OCI-LY1 (cell line): ENCODE measurements at regions not wholly inside any gene's neighbourhood (a gene's known extent, or its start where the extent isn't known, plus 50 kb on each side); places are given as distances from the start of the nearest gene placed in this dataset.

Source experiments
- EZH2 ChIP-seq: fragments of 200-600 bp; sonication (generic), shearing (Covaris generic); IDR thresholded peaks from 2 replicates; pipeline ENCODE4 v1.8.0; 2017; ENCODE audit warnings: borderline replicate concordance, mixed run types, mild to moderate bottlenecking, antibody characterized with exemption, low read length, moderate library complexity, mixed read lengths
- TF ChIP-seq, protein P1 (sequence below): fragments of 200-600 bp; sonication (generic), shearing (Covaris generic); IDR thresholded peaks from 2 replicates; pipeline ENCODE4 v1.5.1; 2017; ENCODE audit warnings: mild to moderate bottlenecking, antibody characterized with exemption, low read length, moderate library complexity, mixed read lengths

DNA sequence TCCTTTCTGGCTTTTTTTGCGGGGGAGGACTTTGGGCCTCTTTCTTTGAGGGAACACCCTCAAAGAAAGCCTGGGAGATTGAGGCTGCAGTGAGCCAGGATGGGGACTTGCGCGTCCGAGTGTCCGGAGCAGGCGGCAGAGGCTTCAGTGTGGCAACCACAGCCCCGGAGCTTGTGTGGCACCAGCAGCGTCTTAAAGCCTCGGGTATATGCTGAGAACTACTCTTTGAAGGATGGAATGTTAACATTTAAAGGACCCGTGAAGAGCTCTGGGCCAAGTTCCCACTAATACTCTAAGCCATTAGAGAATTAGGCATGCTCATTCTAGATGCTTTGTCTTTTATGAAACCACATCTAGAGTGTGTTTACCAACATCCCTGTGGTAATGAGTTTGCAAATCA is 168.2 kb downstream of the SEPTIN7 start:
- TF ChIP-seq, protein P1, sequence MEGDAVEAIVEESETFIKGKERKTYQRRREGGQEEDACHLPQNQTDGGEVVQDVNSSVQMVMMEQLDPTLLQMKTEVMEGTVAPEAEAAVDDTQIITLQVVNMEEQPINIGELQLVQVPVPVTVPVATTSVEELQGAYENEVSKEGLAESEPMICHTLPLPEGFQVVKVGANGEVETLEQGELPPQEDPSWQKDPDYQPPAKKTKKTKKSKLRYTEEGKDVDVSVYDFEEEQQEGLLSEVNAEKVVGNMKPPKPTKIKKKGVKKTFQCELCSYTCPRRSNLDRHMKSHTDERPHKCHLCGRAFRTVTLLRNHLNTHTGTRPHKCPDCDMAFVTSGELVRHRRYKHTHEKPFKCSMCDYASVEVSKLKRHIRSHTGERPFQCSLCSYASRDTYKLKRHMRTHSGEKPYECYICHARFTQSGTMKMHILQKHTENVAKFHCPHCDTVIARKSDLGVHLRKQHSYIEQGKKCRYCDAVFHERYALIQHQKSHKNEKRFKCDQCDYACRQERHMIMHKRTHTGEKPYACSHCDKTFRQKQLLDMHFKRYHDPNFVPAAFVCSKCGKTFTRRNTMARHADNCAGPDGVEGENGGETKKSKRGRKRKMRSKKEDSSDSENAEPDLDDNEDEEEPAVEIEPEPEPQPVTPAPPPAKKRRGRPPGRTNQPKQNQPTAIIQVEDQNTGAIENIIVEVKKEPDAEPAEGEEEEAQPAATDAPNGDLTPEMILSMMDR = no peak
- no peak for TF ChIP-seq EZH2
